KMS-11 (cell line): ENCODE measurements at regions not wholly inside any gene's neighbourhood (a gene's known extent, or its start where the extent isn't known, plus 50 kb on each side); places are given as distances from the start of the nearest gene placed in this dataset.
"Not testable (repeated sequence)": the region's sequence is repeated elsewhere in the genome, so short reads cannot be mapped to it uniquely, and the experiment has no call there.

Experiments
- H2AFZ ChIP-seq: fragments of 200-600 bp; sonication (generic); 2 replicates; pipeline ENCODE4 v1.6.1; 2016; ENCODE audit warnings: antibody characterized with exemption, mixed run types, low read depth
- H3K27ac ChIP-seq: fragments of 200-600 bp; sonication (generic); 2 replicates; pipeline ENCODE4 v1.6.1; 2016; ENCODE audit warnings: mild to moderate bottlenecking, mixed run types
- H3K27me3 ChIP-seq: fragments of 200-600 bp; sonication (generic); 2 replicates; pipeline ENCODE4 v1.6.1; 2017; ENCODE audit warnings: mild to moderate bottlenecking, low read depth, mixed run types, moderate library complexity; ENCODE audit not compliant: insufficient read depth
- H3K36me3 ChIP-seq: fragments of 200-600 bp; sonication (generic); 2 replicates; pipeline ENCODE4 v1.6.1; 2017; ENCODE audit warnings: mild to moderate bottlenecking, mixed run types; ENCODE audit not compliant: insufficient read depth
- H3K4me1 ChIP-seq: fragments of 200-600 bp; sonication (generic); 2 replicates; pipeline ENCODE4 v1.6.1; 2016; ENCODE audit warnings: mild to moderate bottlenecking, low read depth, mixed run types; ENCODE audit not compliant: poor library complexity, severe bottlenecking
- H3K4me2 ChIP-seq: fragments of 200-600 bp; sonication (generic); 2 replicates; pipeline ENCODE4 v1.7.0; 2016; ENCODE audit warnings: mild to moderate bottlenecking, mixed run types
- H3K4me3 ChIP-seq: fragments of 200-600 bp; sonication (generic); IDR thresholded peaks from 2 replicates; pipeline ENCODE4 v1.6.1; 2017; ENCODE audit warnings: low read depth, low read length, mixed read lengths; ENCODE audit not compliant: insufficient read depth
- H3K79me2 ChIP-seq: fragments of 200-600 bp; sonication (generic); 2 replicates; pipeline ENCODE4 v1.6.1; 2016; ENCODE audit warnings: low read depth, mixed run types; ENCODE audit not compliant: insufficient read depth
- H3K9ac ChIP-seq: fragments of 200-600 bp; sonication (generic); 2 replicates; pipeline ENCODE4 v1.6.1; 2016; ENCODE audit warnings: mild to moderate bottlenecking, mixed run types
- H4K20me1 ChIP-seq: fragments of 200-600 bp; sonication (generic); 2 replicates; pipeline ENCODE4 v1.6.1; 2016; ENCODE audit warnings: mild to moderate bottlenecking, mixed run types; ENCODE audit not compliant: insufficient read depth
- TF ChIP-seq, protein P1 (sequence below): fragments of 200-600 bp; sonication (generic); conservative IDR thresholded peaks from 2 replicates; pipeline ENCODE4 v1.6.1; 2017; ENCODE audit warnings: low read depth, mild to moderate bottlenecking, antibody characterized with exemption, low read length, moderate library complexity, mixed read lengths

DNA sequence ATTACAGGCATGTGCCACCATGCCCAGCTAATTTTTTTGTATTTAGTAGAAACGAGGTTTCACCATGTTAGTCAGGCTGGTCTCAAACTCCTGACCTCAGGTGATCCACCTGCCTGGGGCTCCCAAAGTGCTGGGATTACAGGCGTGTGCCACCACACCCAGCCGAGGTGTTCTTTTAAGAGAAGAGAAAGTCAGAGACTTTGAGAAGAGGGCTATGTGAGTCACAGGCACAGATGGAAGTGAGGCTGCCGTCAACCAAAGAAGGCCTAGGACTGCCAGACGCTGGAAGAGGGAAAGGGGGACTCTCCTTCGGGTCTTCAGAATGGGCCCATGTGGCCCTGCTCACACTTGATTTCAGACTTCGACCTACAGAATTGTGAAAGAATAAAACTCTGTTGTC is 67.2 kb upstream of the SH3BP4 start:
- H3K4me1 ChIP-seq: peaks cover 25% of the 10 kb centered on the region
- no peak overlapping the region for H3K4me3 ChIP-seq
- H3K27me3 ChIP-seq: no peaks in the 10 kb centered on the region
- H3K36me3 ChIP-seq: no peaks in the 10 kb centered on the region
- H3K9ac ChIP-seq: no peak overlapping the region
- H3K4me2 ChIP-seq: no peak overlapping the region
- H3K79me2 ChIP-seq: no peaks in the 10 kb centered on the region
- no peak overlapping the region for H3K27ac ChIP-seq
- no peaks in the 10 kb centered on the region for H4K20me1 ChIP-seq
- no peak overlapping the region for H2AFZ ChIP-seq
- TF ChIP-seq, protein P1, sequence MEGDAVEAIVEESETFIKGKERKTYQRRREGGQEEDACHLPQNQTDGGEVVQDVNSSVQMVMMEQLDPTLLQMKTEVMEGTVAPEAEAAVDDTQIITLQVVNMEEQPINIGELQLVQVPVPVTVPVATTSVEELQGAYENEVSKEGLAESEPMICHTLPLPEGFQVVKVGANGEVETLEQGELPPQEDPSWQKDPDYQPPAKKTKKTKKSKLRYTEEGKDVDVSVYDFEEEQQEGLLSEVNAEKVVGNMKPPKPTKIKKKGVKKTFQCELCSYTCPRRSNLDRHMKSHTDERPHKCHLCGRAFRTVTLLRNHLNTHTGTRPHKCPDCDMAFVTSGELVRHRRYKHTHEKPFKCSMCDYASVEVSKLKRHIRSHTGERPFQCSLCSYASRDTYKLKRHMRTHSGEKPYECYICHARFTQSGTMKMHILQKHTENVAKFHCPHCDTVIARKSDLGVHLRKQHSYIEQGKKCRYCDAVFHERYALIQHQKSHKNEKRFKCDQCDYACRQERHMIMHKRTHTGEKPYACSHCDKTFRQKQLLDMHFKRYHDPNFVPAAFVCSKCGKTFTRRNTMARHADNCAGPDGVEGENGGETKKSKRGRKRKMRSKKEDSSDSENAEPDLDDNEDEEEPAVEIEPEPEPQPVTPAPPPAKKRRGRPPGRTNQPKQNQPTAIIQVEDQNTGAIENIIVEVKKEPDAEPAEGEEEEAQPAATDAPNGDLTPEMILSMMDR: no peak

DNA sequence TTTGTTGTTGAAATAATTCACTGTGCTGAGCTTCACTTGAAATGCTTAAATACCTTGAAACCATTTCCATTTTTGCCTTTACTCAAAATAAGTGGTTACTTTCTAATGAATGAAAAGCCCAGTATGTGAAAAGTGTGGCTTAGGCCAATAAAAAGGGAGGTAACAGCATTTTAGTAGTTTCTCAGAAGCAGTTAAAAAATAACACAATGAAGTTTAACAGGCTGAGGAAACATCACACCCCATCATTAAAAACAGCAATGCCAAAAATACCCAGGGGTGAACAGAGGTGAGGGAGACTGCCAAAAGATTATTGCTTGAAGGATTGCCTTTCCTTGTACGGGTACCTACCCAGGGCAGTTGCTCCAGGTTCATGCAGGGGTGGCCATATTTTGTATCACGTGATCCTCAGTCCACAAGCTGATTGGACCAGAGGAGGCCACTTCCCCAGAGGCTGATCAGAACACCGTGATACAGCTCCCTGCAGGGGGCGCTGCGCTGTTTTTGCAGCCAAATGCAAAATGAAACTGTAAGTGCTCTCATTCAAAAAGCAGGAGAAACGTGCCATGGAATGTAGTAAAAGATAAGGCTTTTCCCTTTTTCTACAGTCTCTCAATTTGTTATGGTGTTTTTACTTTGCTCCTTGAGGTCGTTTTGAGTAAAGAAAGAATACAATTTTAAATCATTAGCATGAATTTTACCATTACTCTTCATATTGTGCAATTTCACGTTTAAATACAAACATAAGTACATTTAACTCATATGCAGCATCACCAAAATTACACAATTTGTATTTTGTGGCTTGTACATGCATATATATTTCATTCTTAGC is 70.2 kb upstream of the SH3BP4 start:
- peaks cover 25% of the 10 kb centered on the region for H3K4me1 ChIP-seq
- 0 out of 2 replicates have a peak overlapping the region, but pooled peaks have one; percentile 12 for H3K27ac ChIP-seq

DNA sequence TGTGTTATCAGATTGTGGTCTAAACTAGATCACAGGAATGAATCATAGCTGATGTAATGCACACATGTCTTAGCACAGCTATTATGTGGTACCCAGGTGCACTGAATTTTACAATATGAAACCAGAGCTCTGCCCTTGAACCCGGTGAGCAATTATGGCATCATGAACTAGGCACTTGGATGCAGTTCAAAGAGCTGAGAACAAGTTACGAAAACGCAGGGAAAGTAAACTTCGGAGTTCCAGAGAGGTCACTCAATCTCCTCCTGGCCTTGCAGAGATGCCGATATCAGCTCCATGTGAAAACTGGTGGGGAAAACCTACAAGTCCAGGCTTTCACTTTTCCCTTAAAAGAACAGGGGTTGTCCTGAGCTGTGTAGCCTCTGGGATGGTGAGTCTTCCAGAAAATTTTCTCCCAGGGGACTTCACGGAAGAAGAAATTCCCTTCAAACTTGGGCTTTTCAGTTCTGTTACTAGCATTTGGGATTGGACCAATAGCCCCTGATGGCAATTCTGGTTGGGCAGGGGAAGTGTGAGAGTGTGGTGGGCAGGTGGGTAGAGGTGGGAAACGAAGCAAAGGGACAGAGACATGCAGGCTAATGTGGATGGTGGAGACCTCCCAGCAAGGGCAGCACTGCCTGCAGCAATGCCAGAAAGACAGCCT is 71.1 kb upstream of the SH3BP4 start:
- peak overlapping the region; percentile 71 for H3K4me2 ChIP-seq
- no peaks in the 10 kb centered on the region for H4K20me1 ChIP-seq
- TF ChIP-seq, protein P1: no peak
- no peaks in the 10 kb centered on the region for H3K36me3 ChIP-seq
- no peak overlapping the region for H3K9ac ChIP-seq
- no peak overlapping the region for H3K27ac ChIP-seq
- H3K4me1 ChIP-seq: peaks cover 25% of the 10 kb centered on the region
- H3K79me2 ChIP-seq: no peaks in the 10 kb centered on the region
- peak overlapping the region; percentile 78; the same call in 1 of the 2 replicates for H2AFZ ChIP-seq
- no peaks in the 10 kb centered on the region for H3K27me3 ChIP-seq
- no peak overlapping the region for H3K4me3 ChIP-seq

More for the DNA sequence above, 70.2 kb upstream of the SH3BP4 start:
- no peaks in the 10 kb centered on the region for H3K79me2 ChIP-seq
- H3K9ac ChIP-seq: peak overlapping the region; percentile 22; the same call in 1 of the 2 replicates
- H4K20me1 ChIP-seq: no peaks in the 10 kb centered on the region
- H3K4me3 ChIP-seq: no peak overlapping the region
- H3K27me3 ChIP-seq: no peaks in the 10 kb centered on the region
- TF ChIP-seq, protein P1: peak; percentile 92
- peak overlapping the region; percentile 78 for H2AFZ ChIP-seq
- no peaks in the 10 kb centered on the region for H3K36me3 ChIP-seq
- peak overlapping the region; percentile 71 for H3K4me2 ChIP-seq

DNA sequence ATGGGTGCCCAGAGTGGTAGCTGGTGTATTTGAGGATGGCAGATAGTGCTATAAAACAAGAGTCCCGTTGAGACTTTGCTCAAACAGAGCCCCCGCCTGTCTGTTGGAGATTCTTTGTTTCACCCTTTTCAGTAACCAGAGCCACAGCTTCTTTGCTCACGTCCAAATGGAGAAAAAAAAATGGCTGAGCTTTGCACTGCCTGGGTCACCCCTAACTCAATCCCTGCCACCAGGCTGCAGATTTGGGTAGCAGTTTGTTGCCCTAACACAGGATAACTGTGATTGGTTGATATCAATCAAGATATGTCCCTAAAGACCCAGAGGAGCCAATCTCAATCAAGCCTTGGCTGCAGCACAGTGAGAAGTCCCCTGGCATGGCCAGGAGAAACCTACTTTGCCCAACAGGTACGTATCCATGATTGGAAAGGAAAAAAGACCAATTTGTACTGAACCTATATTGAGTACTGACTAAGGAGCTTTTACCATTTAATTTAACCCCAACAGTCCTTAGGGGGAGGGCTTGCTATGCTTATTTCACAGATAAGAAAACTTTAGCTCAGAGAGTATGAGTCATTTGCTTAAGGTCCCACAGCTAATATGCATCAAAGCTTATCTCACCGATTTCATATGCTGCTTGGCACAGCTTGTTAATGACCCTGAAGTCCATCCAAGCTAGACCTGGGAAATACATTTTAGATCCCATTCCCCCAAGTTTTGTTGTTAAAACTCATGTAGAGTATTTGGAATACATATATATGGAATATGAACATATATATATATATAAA is 72.0 kb upstream of the SH3BP4 start:
- Histone ChIP-seq H3K4me1 (peaks cover 25% of the 10 kb centered on the region), H3K9ac (no peak overlapping the region), H3K36me3 (no peaks in the 10 kb centered on the region), H2AFZ (no peak overlapping the region), H4K20me1 (no peaks in the 10 kb centered on the region), H3K4me3 (no peak overlapping the region), H3K79me2 (no peaks in the 10 kb centered on the region), H3K27ac (no peak overlapping the region), H3K4me2 (0 out of 2 replicates have a peak overlapping the region, but pooled peaks have one; percentile 71), H3K27me3 (no peaks in the 10 kb centered on the region)
- TF ChIP-seq, protein P1: no peak

DNA sequence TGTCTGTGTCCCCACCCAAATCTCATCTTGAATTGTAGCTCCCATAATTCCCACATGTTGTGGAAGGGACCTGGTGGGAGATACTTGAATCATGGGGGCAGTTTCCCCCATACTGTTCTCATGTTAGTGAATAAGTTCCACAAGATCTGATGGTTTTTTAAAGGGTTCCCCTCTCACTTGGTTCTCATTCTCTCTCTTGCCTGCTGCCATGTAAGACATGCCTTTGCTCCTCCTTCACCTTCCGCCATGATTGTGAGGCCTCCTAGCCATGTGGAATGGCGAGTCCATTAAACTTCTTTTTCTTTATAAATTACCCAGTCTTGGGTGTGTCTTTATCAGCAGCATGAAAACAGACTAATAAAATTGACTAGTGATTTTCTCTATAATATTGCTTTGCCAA is 75.2 kb upstream of the SH3BP4 start:
- not testable (repeated sequence) for H3K79me2 ChIP-seq, H3K4me3 ChIP-seq, H3K27ac ChIP-seq, H3K4me2 ChIP-seq, H3K36me3 ChIP-seq, H3K9ac ChIP-seq, H4K20me1 ChIP-seq, H3K27me3 ChIP-seq, H2AFZ ChIP-seq
- peaks cover 19% of the 10 kb centered on the region for H3K4me1 ChIP-seq
